ENCODE measurements at regions not wholly inside any gene's neighbourhood (a gene's known extent, or its start where the extent isn't known, plus 50 kb on each side); places are given as distances from the start of the nearest gene placed in this dataset.

DNA sequence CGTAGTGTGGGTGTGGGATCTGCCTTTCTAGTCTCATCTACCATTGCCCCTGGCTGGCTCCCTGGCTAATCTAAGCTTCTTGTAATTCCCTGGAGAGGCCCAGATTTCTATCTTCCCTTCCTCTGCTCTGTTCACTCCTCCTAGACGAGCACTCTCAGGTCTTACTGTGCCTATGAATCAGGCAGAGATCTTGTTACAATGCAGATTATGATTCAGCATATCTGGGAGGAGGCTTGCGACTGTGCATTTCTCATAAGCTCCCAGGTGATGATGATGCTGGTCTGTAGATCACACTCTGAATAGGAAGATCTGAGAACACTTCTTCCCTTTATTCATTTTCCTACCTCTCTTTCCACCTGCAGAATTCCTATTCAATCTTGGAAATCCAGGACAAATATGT is 200.1 kb downstream of the CBLN1 start:
- no peak overlapping the region for H3K4me3 Mint-ChIP-seq
- H3K4me1 Mint-ChIP-seq: no peaks in the 10 kb centered on the region
- H3K9me3 Mint-ChIP-seq (ENCODE audit: insufficient read depth): peaks cover 15% of the 10 kb centered on the region
- Histone ChIP-seq H3K4me1 (ENCODE audit: control insufficient read depth in 2 of 2, insufficient read depth in 2 of 2, low read length in 2 of 2) (no peaks in the 10 kb centered on the region), H3K9ac (ENCODE audit: low read length) (no peak overlapping the region), H3K4me2 (replicated peaks; ENCODE audit: low read depth, low read length, poor library complexity, severe bottlenecking) (no peak overlapping the region), H3K9me3 (ENCODE audit: control extremely low read depth in 1 of 3, control insufficient read depth in 2 of 3, insufficient read depth in 1 of 3, low read length in 2 of 3) (peaks cover 0 to 13% (median 10%) of the 10 kb centered on the region in 3 donors), H4K20me1 (ENCODE audit: control insufficient read depth, insufficient read depth, low read length, poor library complexity, severe bottlenecking) (no peaks in the 10 kb centered on the region), H2AFZ (ENCODE audit: insufficient read depth, low read depth, low read length, poor library complexity, severe bottlenecking) (no peak overlapping the region), H3K27ac (ENCODE audit: low read length in 2 of 2) (no peak overlapping the region), H3K79me2 (ENCODE audit: control insufficient read depth, insufficient read depth, low read length) (no peaks in the 10 kb centered on the region), H3K27me3 (replicated peaks in 1 of 4; ENCODE audit: control extremely low read depth in 1 of 4, control insufficient read depth in 3 of 4, insufficient read depth in 4 of 4, low read length in 3 of 4) (no peaks in the 10 kb centered on the region), H3K36me3 (replicated peaks in 1 of 2; ENCODE audit: control extremely low read depth in 1 of 2, control insufficient read depth in 1 of 2, extremely low read depth in 1 of 2, insufficient read depth in 2 of 2, low read length in 1 of 2) (no peaks in the 10 kb centered on the region), H3K4me3 (ENCODE audit: control extremely low read depth in 1 of 5, extremely low read depth in 1 of 5, insufficient read depth in 1 of 5, low read depth in 2 of 5, low read length in 4 of 5) (no peak overlapping the region)
- intact Hi-C loops (cut with micrococcal nuclease): no loop called here
- no peak for DNase-seq
- no peaks in the 10 kb centered on the region for H3K27me3 Mint-ChIP-seq
- ChIA-PET POLR2A (no interaction called here), CTCF (no interaction called here)
- no CpG with 5 or more reads among the region's 3 CpGs for WGBS (ENCODE audit: insufficient coverage)
- H3K27ac Mint-ChIP-seq: no peak overlapping the region
- no peak for ATAC-seq (ENCODE audit: low read depth)
- TF ChIP-seq CTCF (IDR thresholded peaks at IDR 0.05) (no peak), EZH2 (IDR thresholded peaks at IDR 0.05; ENCODE audit: borderline replicate concordance, insufficient read depth, low read depth, low read length, poor library complexity, severe bottlenecking) (no peak)

DNA sequence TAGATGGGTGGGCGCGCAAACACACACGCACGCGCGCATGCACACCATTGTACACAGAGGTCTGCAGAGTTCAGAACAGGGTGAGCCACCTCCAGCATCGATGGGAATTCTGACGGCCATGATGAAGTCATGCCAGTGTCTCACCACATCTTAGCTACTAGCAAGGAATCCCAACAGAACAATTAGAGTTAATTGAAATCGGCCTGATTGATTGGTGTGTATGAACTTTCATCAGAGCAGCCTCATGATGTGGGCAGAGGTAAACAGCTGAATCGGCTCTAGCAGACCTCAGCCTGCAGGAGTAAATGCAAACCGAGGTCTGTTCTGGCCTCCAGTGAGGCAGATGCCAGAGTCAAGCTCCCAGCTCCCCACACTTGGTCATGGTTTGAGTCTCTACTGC is 200.6 kb downstream of the CBLN1 start:
- Histone ChIP-seq H3K9ac (ENCODE audit: low read length) (no peak overlapping the region), H3K79me2 (ENCODE audit: control insufficient read depth, insufficient read depth, low read length) (no peaks in the 10 kb centered on the region), H3K27me3 (replicated peaks in 1 of 4; ENCODE audit: control extremely low read depth in 1 of 4, control insufficient read depth in 3 of 4, insufficient read depth in 4 of 4, low read length in 3 of 4) (no peaks in the 10 kb centered on the region), H3K4me2 (replicated peaks; ENCODE audit: low read depth, low read length, poor library complexity, severe bottlenecking) (no peak overlapping the region), H3K4me3 (ENCODE audit: control extremely low read depth in 1 of 5, extremely low read depth in 1 of 5, insufficient read depth in 1 of 5, low read depth in 2 of 5, low read length in 4 of 5) (no peak overlapping the region), H4K20me1 (ENCODE audit: control insufficient read depth, insufficient read depth, low read length, poor library complexity, severe bottlenecking) (no peaks in the 10 kb centered on the region), H3K9me3 (ENCODE audit: control extremely low read depth in 1 of 3, control insufficient read depth in 2 of 3, insufficient read depth in 1 of 3, low read length in 2 of 3) (peaks cover 0 to 13% (median 10%) of the 10 kb centered on the region in 3 donors), H3K27ac (ENCODE audit: low read length in 2 of 2) (no peak overlapping the region), H3K4me1 (ENCODE audit: control insufficient read depth in 2 of 2, insufficient read depth in 2 of 2, low read length in 2 of 2) (no peaks in the 10 kb centered on the region), H3K36me3 (replicated peaks in 1 of 2; ENCODE audit: control extremely low read depth in 1 of 2, control insufficient read depth in 1 of 2, extremely low read depth in 1 of 2, insufficient read depth in 2 of 2, low read length in 1 of 2) (no peaks in the 10 kb centered on the region), H2AFZ (ENCODE audit: insufficient read depth, low read depth, low read length, poor library complexity, severe bottlenecking) (no peak overlapping the region)
- Mint-ChIP-seq H3K27me3 (no peaks in the 10 kb centered on the region), H3K4me3 (no peak overlapping the region), H3K27ac (no peak overlapping the region), H3K4me1 (no peaks in the 10 kb centered on the region), H3K9me3 (ENCODE audit: insufficient read depth) (peaks cover 15% of the 10 kb centered on the region)
- no peak for DNase-seq
- ATAC-seq (ENCODE audit: low read depth): no peak
- ChIA-PET POLR2A (no interaction called here), CTCF (no interaction called here)
- intact Hi-C loops (cut with micrococcal nuclease): no loop called here
- WGBS (ENCODE audit: insufficient coverage): 98% methylated on average over 7 of the region's 11 CpGs
- TF ChIP-seq EZH2 (IDR thresholded peaks at IDR 0.05; ENCODE audit: borderline replicate concordance, insufficient read depth, low read depth, low read length, poor library complexity, severe bottlenecking) (no peak), CTCF (IDR thresholded peaks at IDR 0.05) (no peak)

Data from B cell (primary cell).